GM21717 (cell line): ENCODE measurements at regions not wholly inside any gene's neighbourhood (a gene's known extent, or its start where the extent isn't known, plus 50 kb on each side); places are given as distances from the start of the nearest gene placed in this dataset.
"Not testable (repeated sequence)": the region's sequence is repeated elsewhere in the genome, so short reads cannot be mapped to it uniquely, and the experiment has no call there.

Source experiments
- ATAC-seq: cut with Tn5 transposase; IDR thresholded peaks from one replicate; pipeline ENCODE4 v1.9.1; 2021; ENCODE audit warnings: mild to moderate bottlenecking, moderate library complexity; ENCODE audit not compliant: unreplicated experiment

DNA sequence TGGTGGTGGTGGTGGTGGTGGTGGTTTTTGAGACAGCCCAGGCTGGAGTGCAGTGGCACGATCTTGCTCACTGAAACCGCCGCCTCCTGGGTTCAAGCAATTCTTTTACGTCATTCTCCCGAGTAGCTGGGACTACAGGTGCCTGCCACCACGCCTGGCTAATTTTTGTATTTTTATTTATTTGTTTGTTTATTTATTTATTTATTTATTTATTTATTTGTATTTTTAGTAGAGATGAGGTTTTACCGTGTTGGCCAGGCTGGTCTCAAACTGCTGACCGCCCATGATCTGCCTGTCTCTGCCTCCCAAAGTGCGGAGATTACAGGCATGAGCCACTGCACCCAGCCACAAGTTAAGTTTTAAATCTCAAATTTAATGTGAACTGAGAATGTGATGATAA, 126.5 kb downstream of the PCDH18 start:
- not testable (repeated sequence) for ATAC-seq

DNA sequence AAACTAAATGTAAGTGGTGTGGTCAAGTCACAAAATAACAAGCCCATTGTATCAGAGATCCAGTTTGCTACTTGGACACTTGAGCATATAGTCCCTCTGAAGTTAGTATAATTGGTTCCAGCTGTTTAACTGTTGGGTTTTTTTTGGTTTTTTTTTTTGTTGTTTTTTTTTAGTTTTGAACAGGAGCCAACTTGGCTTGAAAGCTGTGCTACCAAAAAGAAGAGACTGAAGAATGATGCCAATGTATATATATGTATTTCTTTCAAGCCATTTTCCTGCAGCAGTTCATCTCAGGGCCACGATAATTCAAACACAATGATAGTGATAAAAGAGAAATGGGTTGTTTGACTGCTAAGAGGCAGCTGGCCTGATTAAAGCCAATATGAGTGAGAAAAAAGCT, 138.3 kb downstream of the PCDH18 start:
- ATAC-seq: no peak

DNA sequence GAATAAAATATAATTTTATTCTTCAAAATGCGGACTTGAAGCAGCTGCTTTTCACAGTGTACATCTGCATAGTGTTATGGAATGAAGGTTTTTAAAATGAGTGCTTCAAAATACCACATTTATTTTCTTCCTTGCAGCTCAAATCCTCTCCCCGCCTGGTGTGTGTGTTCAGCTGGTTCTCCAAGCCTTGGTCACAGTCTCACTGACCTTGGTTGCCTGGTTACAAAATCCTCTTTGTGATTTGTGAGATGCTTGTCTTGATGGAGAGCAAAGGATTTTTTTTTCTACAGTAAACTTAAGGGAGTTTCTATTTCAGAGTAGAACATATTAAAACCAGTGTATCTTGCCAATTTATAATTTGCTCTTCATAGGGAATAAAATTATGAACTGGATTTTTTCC, 139.2 kb downstream of the PCDH18 start:
- no peak for ATAC-seq

DNA sequence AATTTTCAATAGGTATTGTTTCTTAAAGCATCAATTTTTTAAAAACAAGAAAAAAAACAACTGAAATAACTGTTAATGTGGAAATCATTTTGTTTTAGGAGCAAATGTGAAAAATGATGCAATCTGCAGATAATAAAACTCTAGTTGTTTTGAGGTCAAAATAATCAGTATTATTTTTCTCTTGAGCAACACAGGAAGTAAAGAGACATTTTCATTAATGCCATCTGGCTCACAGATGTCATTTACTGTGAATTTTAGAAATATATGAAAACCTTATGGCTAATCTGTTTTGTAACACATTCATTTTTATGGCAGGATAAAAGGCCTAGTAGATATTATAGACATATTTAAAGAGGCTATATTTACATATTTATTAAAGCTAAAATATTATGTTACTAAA, 141.6 kb downstream of the PCDH18 start:
- ATAC-seq: no peak

DNA sequence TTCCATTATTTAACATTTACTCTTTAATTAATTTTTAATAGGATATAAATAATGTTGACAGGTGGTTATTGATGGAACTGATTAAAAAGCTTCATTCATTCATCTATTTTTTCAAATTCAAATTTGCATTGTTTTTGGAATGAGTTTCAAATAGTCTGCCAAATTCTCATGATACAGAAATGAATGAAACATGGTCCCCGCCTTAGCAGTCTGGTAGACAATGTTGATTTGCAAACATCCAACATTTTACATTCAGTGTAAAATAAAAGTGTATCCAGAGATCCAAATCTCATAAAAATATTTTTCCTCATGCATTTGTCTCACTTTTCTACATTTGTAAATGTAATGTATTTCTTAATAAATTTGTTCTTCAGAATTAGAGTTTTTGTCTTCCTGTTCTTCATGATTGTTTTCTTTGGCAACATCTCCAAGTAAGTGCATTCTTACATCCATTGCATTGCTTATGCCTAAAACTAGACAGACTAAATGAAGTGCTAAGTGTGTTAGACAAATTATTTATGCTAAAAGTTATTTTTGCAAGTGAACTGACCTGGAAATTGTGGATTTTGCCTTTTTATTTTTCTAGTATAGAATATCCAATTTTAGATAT, 142.3 kb downstream of the PCDH18 start:
- ATAC-seq: no peak

DNA sequence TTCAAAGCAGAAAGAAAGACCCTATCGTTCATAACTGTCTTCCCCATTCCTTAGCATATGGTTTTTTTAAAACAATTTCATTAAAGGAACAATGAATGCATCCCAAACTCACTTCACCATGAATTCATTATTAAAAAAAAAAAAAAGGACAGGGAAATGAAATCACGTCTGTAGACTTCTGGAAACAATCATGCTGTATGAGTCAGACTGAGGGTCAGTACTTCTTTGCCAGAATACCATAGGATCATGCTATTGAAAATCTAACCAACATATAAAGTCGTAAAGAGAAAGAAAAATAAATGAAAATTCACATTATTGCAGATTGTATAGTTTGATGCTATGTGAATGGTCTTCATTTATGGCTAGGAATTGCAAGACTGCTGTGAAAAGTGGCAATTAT, 144.4 kb downstream of the PCDH18 start:
- no peak for ATAC-seq

DNA sequence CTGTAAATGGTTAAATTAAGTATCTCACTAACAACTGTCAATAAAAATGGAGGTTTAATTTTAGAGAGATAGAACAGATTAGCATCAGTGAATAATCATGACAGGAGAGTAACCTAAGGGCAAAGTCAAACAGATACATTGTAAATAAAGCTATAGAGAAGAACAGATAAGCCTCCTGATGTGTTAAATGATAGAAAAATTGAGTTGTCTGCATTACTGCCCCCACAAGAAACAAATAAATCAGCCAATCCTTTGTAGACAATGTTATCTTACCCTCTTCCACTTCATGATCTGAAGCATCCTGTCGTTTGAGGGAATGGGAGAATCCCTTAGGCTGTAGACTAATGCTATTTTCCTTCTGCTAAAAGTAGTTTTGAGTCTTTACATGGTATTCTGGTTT, 147.8 kb downstream of the PCDH18 start:
- ATAC-seq: no peak

DNA sequence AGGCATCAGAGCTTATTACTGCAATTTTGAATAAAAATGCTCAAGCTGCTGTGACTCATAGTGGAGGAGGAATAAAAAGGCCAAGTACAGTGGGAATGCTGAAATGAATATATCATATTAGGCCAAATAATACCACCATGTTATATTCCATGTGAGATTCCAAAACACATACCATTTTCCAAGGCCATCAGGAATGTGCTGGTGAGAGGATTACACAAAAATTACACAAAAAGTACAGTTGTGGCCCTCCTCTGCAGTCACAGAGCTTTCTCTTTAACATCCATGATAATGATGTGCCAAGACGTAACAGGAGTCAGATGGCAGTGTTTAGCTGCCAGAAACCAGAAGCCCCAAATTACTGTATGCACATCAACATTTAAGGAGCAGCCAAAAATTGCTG, 153.5 kb downstream of the PCDH18 start:
- no peak for ATAC-seq

DNA sequence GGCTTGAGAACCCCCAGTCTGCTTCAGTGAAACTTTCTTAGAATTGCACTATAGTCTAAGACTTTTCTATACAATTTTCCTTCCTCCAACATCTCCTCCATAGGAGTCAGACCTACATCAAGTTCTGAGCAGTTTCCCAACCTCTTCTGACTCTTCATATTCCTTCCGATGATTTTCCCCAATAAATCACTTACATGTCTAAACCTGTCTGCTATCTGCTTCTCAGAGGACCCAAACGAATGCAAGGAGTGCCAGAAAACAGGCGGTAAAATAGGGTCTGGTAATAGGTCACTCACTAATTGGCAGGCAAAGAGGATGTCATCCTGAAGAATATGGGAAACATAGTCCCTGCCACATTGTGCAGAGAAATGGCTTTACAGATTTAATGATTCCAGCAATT, 153.9 kb downstream of the PCDH18 start:
- no peak for ATAC-seq

DNA sequence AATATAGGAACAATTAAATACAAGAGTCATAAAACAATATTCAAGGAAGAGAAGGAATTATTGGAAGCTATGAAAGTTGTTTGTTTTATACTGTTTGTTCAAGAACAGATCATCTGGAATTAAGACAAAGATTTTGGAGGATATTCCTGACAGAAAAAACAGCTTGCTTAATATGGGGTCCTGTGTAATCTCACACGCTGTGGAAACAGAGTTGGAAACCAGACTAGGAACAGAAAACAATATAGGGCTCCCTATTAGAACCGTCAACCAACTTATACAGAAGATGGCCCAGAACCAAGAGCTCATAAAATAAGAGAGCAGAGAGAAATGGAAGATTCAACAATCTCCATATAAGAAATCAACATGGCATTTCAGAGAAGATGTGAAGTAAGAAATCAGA, 156.0 kb downstream of the PCDH18 start:
- ATAC-seq: no peak

DNA sequence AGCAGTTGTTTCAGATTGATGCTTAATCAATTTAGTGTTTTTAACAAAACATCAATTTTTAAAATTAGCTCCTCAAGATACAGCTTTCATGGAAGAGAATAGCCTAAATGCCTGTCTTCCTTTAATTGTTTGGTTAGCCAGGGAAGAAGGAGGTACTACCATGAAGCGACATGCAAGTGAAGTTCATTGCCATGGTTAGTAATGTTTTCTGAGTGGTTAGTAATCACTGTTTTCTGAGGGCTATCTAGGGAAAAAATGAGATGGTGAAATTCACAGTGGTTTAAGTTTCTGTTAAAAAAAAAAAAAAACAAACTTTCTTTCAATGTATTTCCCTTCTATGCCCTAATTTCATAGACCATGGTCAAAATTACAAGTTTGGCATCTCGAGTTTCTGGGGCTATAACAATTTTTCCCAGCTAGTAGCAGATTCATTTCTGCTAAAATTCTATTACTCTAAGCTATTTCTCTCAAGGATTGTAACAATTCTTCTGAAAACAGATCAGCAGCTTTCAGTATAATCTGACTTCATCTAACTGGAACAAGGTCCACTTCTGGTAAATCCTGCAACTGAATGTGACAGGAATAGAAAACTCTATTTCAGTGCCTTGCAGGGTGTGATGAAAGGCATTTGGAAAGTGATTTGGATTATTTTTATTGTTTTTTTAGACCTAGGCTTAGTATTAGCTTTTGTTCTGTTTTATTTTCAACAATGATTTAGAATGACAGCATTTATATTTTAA, 157.0 kb downstream of the PCDH18 start:
- ATAC-seq: no peak

DNA sequence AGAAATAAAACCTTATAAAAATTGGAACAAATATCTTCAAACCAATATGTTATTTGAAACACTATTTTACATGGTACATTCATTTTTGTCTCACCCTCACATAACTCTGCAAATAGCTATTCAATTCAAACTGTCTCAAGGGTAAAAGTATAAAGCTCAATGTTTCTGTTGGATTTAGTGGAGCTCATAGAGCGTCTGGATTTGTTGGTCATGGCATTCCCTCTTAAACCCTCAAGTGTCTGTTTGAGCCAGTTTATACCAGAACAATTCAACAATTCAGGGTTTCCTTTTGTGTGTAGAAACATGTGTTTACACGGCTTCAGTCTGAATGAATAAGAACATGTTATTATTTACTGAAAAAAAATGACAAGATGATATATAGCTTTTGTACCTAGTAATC, 161.6 kb downstream of the PCDH18 start:
- ATAC-seq: no peak

DNA sequence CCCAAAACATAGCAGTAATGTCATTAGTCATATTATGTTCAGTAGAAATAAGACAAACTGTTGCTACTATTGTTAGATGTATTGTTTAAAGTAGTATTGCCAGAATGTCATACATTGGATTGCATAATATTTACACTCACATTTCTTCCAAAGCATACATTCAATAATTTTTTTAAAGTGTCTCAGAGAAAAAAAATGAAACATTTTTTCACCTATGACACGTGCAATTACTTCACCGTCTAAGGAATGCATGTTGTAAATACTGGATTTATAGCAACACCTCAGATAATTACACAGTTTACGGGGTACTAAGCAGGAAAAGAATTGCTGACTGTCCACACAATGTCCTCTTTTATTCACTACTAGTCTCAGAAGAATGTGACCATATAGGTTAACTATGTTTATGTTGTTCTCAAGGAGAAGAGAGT, 162.1 kb downstream of the PCDH18 start:
- no peak for ATAC-seq

DNA sequence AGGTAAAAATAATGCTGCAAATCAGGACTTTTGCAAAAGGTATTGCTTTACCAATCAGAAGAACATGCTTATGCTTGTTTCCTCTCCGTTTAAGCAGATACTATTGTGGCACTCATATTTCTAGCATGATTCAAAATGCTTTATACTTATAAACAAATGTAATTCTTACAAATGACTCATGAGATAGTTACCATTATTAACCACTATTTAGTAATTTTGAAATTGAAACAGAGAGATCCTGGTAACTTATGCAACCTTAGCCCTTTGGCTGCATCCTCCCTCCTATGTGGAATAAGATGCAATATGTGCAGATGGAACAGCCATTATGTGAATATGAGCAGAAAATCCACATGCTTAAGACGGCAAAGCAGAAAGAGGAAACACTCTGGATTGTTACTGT, 164.7 kb downstream of the PCDH18 start:
- ATAC-seq: no peak

DNA sequence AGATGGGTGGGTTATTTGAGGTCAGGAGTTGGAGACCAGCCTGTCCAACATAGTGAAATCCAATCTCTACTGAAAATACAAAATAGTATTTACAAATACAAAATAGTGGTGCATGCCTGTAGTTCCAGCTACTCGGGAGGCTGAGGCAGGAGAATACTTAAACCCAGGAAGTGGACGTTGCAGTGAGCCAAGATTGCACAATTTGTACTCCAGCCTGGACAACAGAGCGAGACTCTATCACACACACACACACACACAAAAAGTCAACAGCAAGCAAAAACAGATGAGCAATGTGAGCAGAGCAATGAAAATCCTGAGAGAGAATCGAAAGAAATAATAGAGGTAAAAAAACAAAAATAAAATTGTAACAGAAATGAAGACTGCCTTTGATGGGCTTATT, 168.8 kb downstream of the PCDH18 start:
- ATAC-seq: no peak

DNA sequence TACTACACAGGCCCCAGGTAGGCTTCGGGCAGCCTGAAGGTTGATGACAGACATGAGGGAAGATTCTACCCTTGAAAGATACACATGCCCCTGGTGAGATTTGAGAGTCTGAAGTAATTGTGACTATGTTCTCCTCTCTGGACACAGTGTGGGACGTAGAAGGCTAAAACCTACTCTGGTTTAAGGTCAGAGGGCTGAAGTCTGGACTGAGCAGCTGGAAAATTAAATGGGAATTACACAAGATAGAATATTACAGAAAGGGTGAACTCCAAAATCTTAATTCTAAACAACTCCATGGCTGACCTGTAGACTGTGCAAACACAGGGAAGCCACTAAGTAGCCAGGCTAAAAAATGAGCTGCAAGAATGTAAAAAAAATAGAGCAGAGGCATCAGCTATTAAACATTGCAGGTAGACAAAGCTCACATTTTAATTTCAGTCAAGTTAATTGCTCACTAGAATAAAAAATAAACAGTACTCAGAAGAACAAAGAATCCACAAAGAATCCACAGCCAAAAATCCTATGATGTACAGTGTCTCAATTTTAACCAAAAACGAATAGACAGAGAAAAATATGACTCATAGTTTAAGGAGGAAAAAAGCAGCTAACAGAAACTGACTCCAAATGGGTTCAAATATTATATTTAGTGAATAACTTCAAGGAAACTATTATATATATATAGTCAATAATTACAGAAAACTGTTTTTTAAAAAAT, 170.4 kb downstream of the PCDH18 start:
- no peak for ATAC-seq

DNA sequence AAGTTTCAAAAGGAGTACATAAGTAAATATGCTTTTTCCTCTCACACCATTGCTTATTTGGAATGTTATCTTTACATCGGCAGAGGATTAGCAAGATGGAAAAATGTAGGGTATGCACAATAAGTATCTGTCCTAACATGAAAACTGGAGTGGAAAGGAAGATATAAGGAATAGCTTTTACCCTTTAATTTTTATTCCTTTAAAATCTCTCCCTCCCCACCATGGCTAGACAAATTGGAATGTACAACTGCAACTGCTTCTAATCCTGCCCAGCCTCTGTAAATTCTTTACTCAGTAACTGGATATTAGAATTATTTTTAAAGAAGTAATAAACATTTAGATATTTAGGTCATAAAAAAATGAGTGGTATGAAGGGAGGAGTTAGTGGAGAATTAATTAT, 171.5 kb downstream of the PCDH18 start:
- no peak for ATAC-seq

DNA sequence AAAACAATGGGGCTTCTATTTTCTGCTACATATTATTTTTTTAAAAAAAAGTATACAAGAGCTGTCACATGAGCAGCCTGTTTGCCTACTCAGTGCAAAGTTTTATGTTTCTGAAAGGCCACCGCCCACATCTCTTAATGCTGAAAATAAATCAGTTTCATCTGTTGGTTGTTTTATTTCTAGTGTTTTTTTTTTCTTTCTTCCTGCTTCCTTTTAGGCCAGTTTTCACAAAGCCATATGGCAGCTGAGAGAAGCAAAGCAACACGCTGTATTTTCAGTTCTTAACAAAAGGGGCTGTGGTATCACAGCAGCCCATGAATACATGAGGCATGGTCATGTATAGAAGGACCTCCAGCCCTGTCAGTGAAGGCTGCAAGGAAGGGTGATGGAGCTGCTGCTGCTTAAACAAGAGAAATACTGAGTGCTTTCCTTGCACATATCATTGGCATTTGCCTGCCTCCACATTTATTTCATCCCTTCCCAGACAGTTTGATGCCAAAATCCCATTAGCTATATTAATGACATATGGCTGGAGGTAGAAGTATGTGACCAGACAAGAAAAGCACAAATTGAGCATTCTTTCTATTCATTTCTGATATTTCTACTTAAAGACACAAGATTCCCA, 172.5 kb downstream of the PCDH18 start:
- no peak for ATAC-seq

DNA sequence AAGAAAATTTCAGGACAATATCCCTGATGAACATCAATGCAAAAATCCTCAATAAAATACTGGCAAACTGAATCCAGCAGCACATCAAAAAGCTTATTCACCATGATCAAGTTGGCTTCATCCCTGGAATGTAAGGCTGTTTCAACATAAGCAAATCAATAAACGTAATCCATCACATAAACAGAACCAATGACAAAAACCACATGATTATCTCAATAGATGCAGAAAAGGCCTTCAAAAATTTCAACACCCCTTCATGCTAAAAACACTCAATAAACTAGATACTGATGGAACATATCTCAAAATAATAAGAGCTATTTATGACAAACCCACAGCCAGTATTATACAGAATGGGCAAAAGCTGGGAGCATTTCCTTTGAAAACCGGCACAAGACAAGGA, 177.7 kb downstream of the PCDH18 start:
- ATAC-seq: not testable (repeated sequence)

DNA sequence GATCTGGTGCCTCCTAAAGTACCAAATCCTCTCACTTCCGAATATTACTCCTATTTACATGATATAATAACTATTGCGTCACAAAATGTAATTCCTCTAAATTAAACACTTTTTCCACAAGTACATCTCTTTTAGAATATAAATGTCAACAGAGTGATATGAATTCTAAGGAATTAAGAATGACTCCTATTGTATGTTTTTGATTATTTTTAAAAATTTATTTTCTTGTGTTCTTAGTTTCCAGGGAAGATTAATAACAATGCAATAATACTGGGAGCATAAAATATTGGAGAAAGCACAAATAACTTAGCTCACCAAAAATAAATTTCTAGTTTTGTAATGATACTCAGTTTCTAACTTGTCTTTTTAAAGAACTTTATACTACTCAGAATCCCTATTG, 184.9 kb downstream of the PCDH18 start:
- ATAC-seq: no peak

DNA sequence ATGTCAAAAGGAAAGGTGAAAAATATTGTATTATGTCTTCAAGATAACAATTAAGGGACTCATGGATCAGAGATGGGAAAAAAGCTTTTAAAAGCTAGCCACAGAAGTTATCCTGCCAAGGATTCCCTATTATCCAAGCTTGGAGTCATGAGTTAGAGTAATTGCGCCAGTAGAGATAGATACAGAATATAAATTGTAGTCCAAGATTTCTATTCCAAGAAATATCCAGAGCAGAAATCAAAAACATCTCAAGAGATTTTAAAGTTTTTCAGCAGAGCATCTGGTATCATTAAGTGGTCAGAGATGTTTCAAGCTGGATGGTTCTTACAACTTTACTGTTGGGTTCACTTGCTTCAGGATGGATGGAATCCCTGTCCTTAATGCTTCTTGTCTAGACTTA, 186.7 kb downstream of the PCDH18 start:
- no peak for ATAC-seq

DNA sequence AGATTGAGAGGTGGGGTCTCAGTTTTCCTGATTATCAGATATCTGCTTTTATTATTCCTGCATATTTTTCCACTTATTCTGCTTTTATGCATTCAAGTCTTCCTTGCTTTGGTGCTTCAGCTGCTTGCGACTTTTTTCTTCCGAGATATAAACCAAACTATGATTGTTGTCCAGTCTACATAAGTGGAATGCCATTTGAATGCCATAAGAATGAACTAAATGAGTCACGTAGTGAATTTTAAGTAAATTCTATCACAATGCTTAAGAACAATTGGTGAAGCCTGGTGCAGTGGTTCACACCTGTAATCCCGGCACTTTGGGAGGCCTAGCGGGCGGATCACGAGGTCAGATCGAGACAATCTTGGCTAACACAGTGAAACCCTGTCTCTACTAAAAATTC, 189.1 kb downstream of the PCDH18 start:
- no peak for ATAC-seq
